PC-3 (cell line): ENCODE measurements at regions not wholly inside any gene's neighbourhood (a gene's known extent, or its start where the extent isn't known, plus 50 kb on each side); places are given as distances from the start of the nearest gene placed in this dataset.

Experiments used
- CTCF ChIP-seq: fragments of 300-600 bp; sonication (generic); conservative IDR thresholded peaks from 2 replicates; pipeline ENCODE4 v1.5.1; 2017; ENCODE audit warnings: antibody characterized with exemption, low read depth, mild to moderate bottlenecking, low read length
- EZH2 ChIP-seq: fragments of 300-600 bp; sonication (generic); IDR thresholded peaks from one replicate; pipeline ENCODE4 v1.6.1; 2017; ENCODE audit warnings: antibody characterized with exemption, mild to moderate bottlenecking, low read length; ENCODE audit not compliant: unreplicated experiment
- EZH2phosphoT487 ChIP-seq: fragments of 300-600 bp; sonication (generic); IDR thresholded peaks from 2 replicates; pipeline ENCODE4 v1.6.1; 2018; ENCODE audit warnings: mild to moderate bottlenecking, antibody characterized with exemption, low read length, borderline replicate concordance

- TF ChIP-seq CTCF (no peak), EZH2 (no peak), EZH2phosphoT487 (no peak)
Observed at GRCh38 chr4:3654036-3654807, 112.0 kb upstream of the ADRA2C start.
